ENCODE measurements at regions not wholly inside any gene's neighbourhood (a gene's known extent, or its start where the extent isn't known, plus 50 kb on each side); places are given as distances from the start of the nearest gene placed in this dataset.
"Not testable (repeated sequence)": the region's sequence is repeated elsewhere in the genome, so short reads cannot be mapped to it uniquely, and the experiment has no call there.

GRCh38 chr5:7274203-7274602 lies 121.7 kb upstream of the ADCY2 start:
- no peak overlapping the region for H3K27ac ChIP-seq (ENCODE audit: low read depth in 1 of 2, low read length in 2 of 2)
- H3K27me3 ChIP-seq (ENCODE audit: control insufficient read depth in 4 of 4, insufficient read depth in 4 of 4, low read length in 3 of 4) = no peaks in the 10 kb centered on the region
- H3K4me1 ChIP-seq (ENCODE audit: control insufficient read depth in 4 of 4, insufficient read depth in 4 of 4, low read length in 3 of 4) = no peaks in the 10 kb centered on the region
- WGBS = 67% methylated on average over 6 of the region's 6 CpGs
- H3K9me3 ChIP-seq (ENCODE audit: control insufficient read depth in 4 of 4, low read length in 3 of 4) = peaks cover 0 to 2% (median under 1%) of the 10 kb centered on the region in 4 donors
- H3K36me3 ChIP-seq (ENCODE audit: control insufficient read depth in 4 of 4, insufficient read depth in 3 of 4, low read depth in 1 of 4, low read length in 3 of 4) = no peaks in the 10 kb centered on the region
- no peak overlapping the region for H3K4me3 ChIP-seq (ENCODE audit: low read depth in 1 of 3, low read length in 3 of 3)
- H3K9ac ChIP-seq (ENCODE audit: low read depth in 1 of 2, low read length in 2 of 2) = no peak overlapping the region
- no peak for DNase-seq (ENCODE audit: low spot score)
- TF ChIP-seq RXRA (IDR thresholded peaks at IDR 0.05) (no peak), HNF4A (conservative IDR thresholded peaks at IDR 0.05) (no peak), CTCF (IDR thresholded peaks at IDR 0.05; ENCODE audit: low read depth, low read length, missing input control) (no peak), MAX (IDR thresholded peaks at IDR 0.05) (no peak), YY1 (IDR thresholded peaks at IDR 0.05) (no peak), HNF4G (IDR thresholded peaks at IDR 0.05) (no peak), SP1 (IDR thresholded peaks at IDR 0.05) (no peak), FOXA1 (IDR thresholded peaks at IDR 0.05) (no peak), EGR1 (IDR thresholded peaks at IDR 0.05; ENCODE audit: low read depth in 2 of 2) (no peak), GABPA (IDR thresholded peaks at IDR 0.05 in 1 of 2, conservative IDR thresholded peaks at IDR 0.05 in 1 of 2) (no peak), RAD21 (IDR thresholded peaks at IDR 0.05) (no peak)

- not testable (repeated sequence) for H3K9me3 ChIP-seq (ENCODE audit: control insufficient read depth in 4 of 4, low read length in 3 of 4); H3K9ac ChIP-seq (ENCODE audit: low read depth in 1 of 2, low read length in 2 of 2); H3K4me3 ChIP-seq (ENCODE audit: low read depth in 1 of 3, low read length in 3 of 3); H3K27me3 ChIP-seq (ENCODE audit: control insufficient read depth in 4 of 4, insufficient read depth in 4 of 4, low read length in 3 of 4); H3K27ac ChIP-seq (ENCODE audit: low read depth in 1 of 2, low read length in 2 of 2); H3K36me3 ChIP-seq (ENCODE audit: control insufficient read depth in 4 of 4, insufficient read depth in 3 of 4, low read depth in 1 of 4, low read length in 3 of 4); H3K4me1 ChIP-seq (ENCODE audit: control insufficient read depth in 4 of 4, insufficient read depth in 4 of 4, low read length in 3 of 4); DNase-seq (ENCODE audit: low spot score)
- 89% methylated on average over 46 of the region's 46 CpGs for WGBS
These were observed 106.3 kb upstream of the ADCY2 start for GRCh38 chr5:7289634-7290033.

- H3K27ac ChIP-seq (ENCODE audit: low read depth in 1 of 2, low read length in 2 of 2); H3K4me3 ChIP-seq (ENCODE audit: low read depth in 1 of 3, low read length in 3 of 3): not testable (repeated sequence)
These were observed 98.1 kb upstream of the ADCY2 start for GRCh38 chr5:7297821-7298220.

GRCh38 chr5:7299731-7300130 lies 96.2 kb upstream of the ADCY2 start:
- H3K9me3 ChIP-seq (ENCODE audit: control insufficient read depth in 4 of 4, low read length in 3 of 4); H3K4me1 ChIP-seq (ENCODE audit: control insufficient read depth in 4 of 4, insufficient read depth in 4 of 4, low read length in 3 of 4); DNase-seq (ENCODE audit: low spot score); H3K27ac ChIP-seq (ENCODE audit: low read depth in 1 of 2, low read length in 2 of 2); H3K27me3 ChIP-seq (ENCODE audit: control insufficient read depth in 4 of 4, insufficient read depth in 4 of 4, low read length in 3 of 4); H3K36me3 ChIP-seq (ENCODE audit: control insufficient read depth in 4 of 4, insufficient read depth in 3 of 4, low read depth in 1 of 4, low read length in 3 of 4); H3K9ac ChIP-seq (ENCODE audit: low read depth in 1 of 2, low read length in 2 of 2); H3K4me3 ChIP-seq (ENCODE audit: low read depth in 1 of 3, low read length in 3 of 3): not testable (repeated sequence)
- WGBS = 86% methylated on average over 10 of the region's 10 CpGs

More at GRCh38 chr5:7297821-7298220, 98.1 kb upstream of the ADCY2 start:
- H3K27me3 ChIP-seq (ENCODE audit: control insufficient read depth in 4 of 4, insufficient read depth in 4 of 4, low read length in 3 of 4); H3K4me1 ChIP-seq (ENCODE audit: control insufficient read depth in 4 of 4, insufficient read depth in 4 of 4, low read length in 3 of 4); H3K9me3 ChIP-seq (ENCODE audit: control insufficient read depth in 4 of 4, low read length in 3 of 4); DNase-seq (ENCODE audit: low spot score); H3K9ac ChIP-seq (ENCODE audit: low read depth in 1 of 2, low read length in 2 of 2); H3K36me3 ChIP-seq (ENCODE audit: control insufficient read depth in 4 of 4, insufficient read depth in 3 of 4, low read depth in 1 of 4, low read length in 3 of 4): not testable (repeated sequence)
- WGBS = 72% methylated on average over 7 of the region's 8 CpGs

GRCh38 chr5:7305000-7305674 lies 90.8 kb upstream of the ADCY2 start:
- not testable (repeated sequence) for H3K27me3 ChIP-seq (ENCODE audit: control insufficient read depth in 4 of 4, insufficient read depth in 4 of 4, low read length in 3 of 4); DNase-seq (ENCODE audit: low spot score); H3K4me3 ChIP-seq (ENCODE audit: low read depth in 1 of 3, low read length in 3 of 3); H3K9me3 ChIP-seq (ENCODE audit: control insufficient read depth in 4 of 4, low read length in 3 of 4); H3K9ac ChIP-seq (ENCODE audit: low read depth in 1 of 2, low read length in 2 of 2); H3K27ac ChIP-seq (ENCODE audit: low read depth in 1 of 2, low read length in 2 of 2); H3K4me1 ChIP-seq (ENCODE audit: control insufficient read depth in 4 of 4, insufficient read depth in 4 of 4, low read length in 3 of 4); H3K36me3 ChIP-seq (ENCODE audit: control insufficient read depth in 4 of 4, insufficient read depth in 3 of 4, low read depth in 1 of 4, low read length in 3 of 4)
- 68% methylated on average over 6 of the region's 6 CpGs for WGBS

- WGBS = 90% methylated on average over 10 of the region's 10 CpGs
- not testable (repeated sequence) for DNase-seq (ENCODE audit: low spot score); H3K9ac ChIP-seq (ENCODE audit: low read depth in 1 of 2, low read length in 2 of 2)
These were observed 89.4 kb upstream of the ADCY2 start for GRCh38 chr5:7306556-7306955.

More at GRCh38 chr5:7306556-7306955, 89.4 kb upstream of the ADCY2 start:
- not testable (repeated sequence) for H3K36me3 ChIP-seq (ENCODE audit: control insufficient read depth in 4 of 4, insufficient read depth in 3 of 4, low read depth in 1 of 4, low read length in 3 of 4); H3K27ac ChIP-seq (ENCODE audit: low read depth in 1 of 2, low read length in 2 of 2); H3K4me1 ChIP-seq (ENCODE audit: control insufficient read depth in 4 of 4, insufficient read depth in 4 of 4, low read length in 3 of 4); H3K27me3 ChIP-seq (ENCODE audit: control insufficient read depth in 4 of 4, insufficient read depth in 4 of 4, low read length in 3 of 4); H3K9me3 ChIP-seq (ENCODE audit: control insufficient read depth in 4 of 4, low read length in 3 of 4); H3K4me3 ChIP-seq (ENCODE audit: low read depth in 1 of 3, low read length in 3 of 3)

Data from liver (tissue), 8 donors.